Thymus (tissue), 11 donors: ENCODE measurements at regions not wholly inside any gene's neighbourhood (a gene's known extent, or its start where the extent isn't known, plus 50 kb on each side); places are given as distances from the start of the nearest gene placed in this dataset.
"Not testable (repeated sequence)": the region's sequence is repeated elsewhere in the genome, so short reads cannot be mapped to it uniquely, and the experiment has no call there.

Experiments
- DNase-seq, 9 donors: peaks; one replicate each; pipeline ENCODE4 v3.0.0-alpha.2; 2013; ENCODE audit warnings: low spot score in 9 of 9, low read depth in 6 of 9, missing footprints in 1 of 9
- H3K27ac ChIP-seq, 2 donors: one replicate each; pipeline ENCODE4 v1.5.1; 2013; ENCODE audit warnings: control low read depth in 1 of 2, low read depth in 1 of 2, low read length in 1 of 2, mild to moderate bottlenecking in 1 of 2, moderate library complexity in 1 of 2
- H3K27me3 ChIP-seq, 2 donors: one replicate each; pipeline ENCODE4 v1.5.1; 2013; ENCODE audit warnings: low read length in 1 of 2; ENCODE audit not compliant: control insufficient read depth in 2 of 2, insufficient read depth in 1 of 2
- H3K36me3 ChIP-seq, 2 donors: one replicate each; pipeline ENCODE4 v1.5.1; 2013; ENCODE audit warnings: low read length in 1 of 2, mild to moderate bottlenecking in 1 of 2, moderate library complexity in 1 of 2; ENCODE audit not compliant: control insufficient read depth in 2 of 2, insufficient read depth in 2 of 2
- H3K4me1 ChIP-seq, 2 donors: one replicate each; pipeline ENCODE4 v1.5.1; 2013; ENCODE audit warnings: low read length in 2 of 2; ENCODE audit not compliant: control insufficient read depth in 2 of 2, insufficient read depth in 2 of 2
- H3K4me3 ChIP-seq, 2 donors: one replicate each; pipeline ENCODE4 v1.5.1; 2013; ENCODE audit warnings: low read length in 2 of 2, control low read depth in 1 of 2, mild to moderate bottlenecking in 1 of 2
- H3K9me3 ChIP-seq, 2 donors: one replicate each; pipeline ENCODE4 v1.5.1; 2013; ENCODE audit warnings: low read length in 1 of 2, mild to moderate bottlenecking in 1 of 2; ENCODE audit not compliant: control insufficient read depth in 2 of 2, insufficient read depth in 1 of 2
- WGBS: extraction: QIAGEN DNeasy Blood & Tissue Kit; methylation state at CpG from one replicate; pipeline ENCODE4 v1.1.7; 2013; 5-methylcytosine and 5-hydroxymethylcytosine counted together
- donor health status: healthy.

- peaks cover 0 to 3% of the 10 kb centered on the region in 2 donors for H3K9me3 ChIP-seq
- H3K27ac ChIP-seq, result no peak overlapping the region
- 56% methylated on average over 4 of the region's 4 CpGs for WGBS
- no peak for DNase-seq
- no peaks in the 10 kb centered on the region for H3K27me3 ChIP-seq
- H3K4me1 ChIP-seq, result no peaks in the 10 kb centered on the region
- no peaks in the 10 kb centered on the region for H3K36me3 ChIP-seq
- H3K4me3 ChIP-seq, result no peak overlapping the region
Observed at GRCh38 chr10:38209332-38209731, 115.2 kb downstream of the ZNF37A start.

- not testable (repeated sequence) for H3K4me3 ChIP-seq, H3K27me3 ChIP-seq, H3K4me1 ChIP-seq, DNase-seq, H3K9me3 ChIP-seq, H3K27ac ChIP-seq, H3K36me3 ChIP-seq
Observed at GRCh38 chr10:38209748-38210147, 115.6 kb downstream of the ZNF37A start.

- Histone ChIP-seq H3K4me1 (no peaks in the 10 kb centered on the region), H3K27ac (no peak overlapping the region), H3K9me3 (peaks cover 0 to 13% of the 10 kb centered on the region in 2 donors), H3K36me3 (no peaks in the 10 kb centered on the region), H3K4me3 (no peak overlapping the region), H3K27me3 (no peaks in the 10 kb centered on the region)
- WGBS, result 89% methylated on average over 1 of the region's 1 CpG
- no peak for DNase-seq
Observed at GRCh38 chr10:38212460-38212859, 118.3 kb downstream of the ZNF37A start.

GRCh38 chr10:38226385-38226784 is 132.2 kb downstream of the ZNF37A start:
- H3K4me1 ChIP-seq, result no peaks in the 10 kb centered on the region
- H3K27ac ChIP-seq, result no peak overlapping the region
- no peak overlapping the region for H3K4me3 ChIP-seq
- H3K36me3 ChIP-seq, result no peaks in the 10 kb centered on the region
- WGBS, result 86% methylated on average over 2 of the region's 2 CpGs
- H3K27me3 ChIP-seq, result no peaks in the 10 kb centered on the region
- no peak for DNase-seq
- H3K9me3 ChIP-seq, result peaks cover 0 to 11% of the 10 kb centered on the region in 2 donors

- Histone ChIP-seq H3K4me1 (no peaks in the 10 kb centered on the region), H3K36me3 (no peaks in the 10 kb centered on the region), H3K9me3 (peaks cover 0 to 11% of the 10 kb centered on the region in 2 donors), H3K4me3 (no peak overlapping the region), H3K27me3 (no peaks in the 10 kb centered on the region), H3K27ac (no peak overlapping the region)
- DNase-seq, result no peak
- 91% methylated on average over 2 of the region's 2 CpGs for WGBS
Observed at GRCh38 chr10:38228394-38228793, 134.3 kb downstream of the ZNF37A start.

GRCh38 chr10:38238479-38238878 is 144.3 kb downstream of the ZNF37A start:
- H3K4me1 ChIP-seq, H3K36me3 ChIP-seq, H3K27me3 ChIP-seq, H3K27ac ChIP-seq, DNase-seq, H3K4me3 ChIP-seq, H3K9me3 ChIP-seq: not testable (repeated sequence)
- 86% methylated on average over 2 of the region's 2 CpGs for WGBS

- H3K27me3 ChIP-seq, H3K36me3 ChIP-seq, H3K27ac ChIP-seq, H3K4me3 ChIP-seq, H3K9me3 ChIP-seq, DNase-seq, H3K4me1 ChIP-seq: not testable (repeated sequence)
- WGBS, result 60% methylated on average over 2 of the region's 2 CpGs
Observed at GRCh38 chr10:38242061-38242649, 148.0 kb downstream of the ZNF37A start.

GRCh38 chr10:38248113-38248512 is 154.0 kb downstream of the ZNF37A start:
- WGBS, result 49% methylated on average over 1 of the region's 1 CpG
- H3K36me3 ChIP-seq, result not testable (repeated sequence)

GRCh38 chr10:38252551-38252950 is 158.4 kb downstream of the ZNF37A start:
- H3K36me3 ChIP-seq, H3K27me3 ChIP-seq, H3K27ac ChIP-seq, H3K9me3 ChIP-seq, H3K4me1 ChIP-seq, H3K4me3 ChIP-seq, DNase-seq: not testable (repeated sequence)
- 57% methylated on average over 4 of the region's 6 CpGs for WGBS

More at GRCh38 chr10:38248113-38248512, 154.0 kb downstream of the ZNF37A start:
- not testable (repeated sequence) for DNase-seq, H3K9me3 ChIP-seq, H3K27me3 ChIP-seq, H3K4me3 ChIP-seq, H3K27ac ChIP-seq, H3K4me1 ChIP-seq

GRCh38 chr10:38267555-38267954 is 173.4 kb downstream of the ZNF37A start:
- H3K4me3 ChIP-seq, H3K4me1 ChIP-seq, H3K27ac ChIP-seq, H3K27me3 ChIP-seq, DNase-seq, H3K9me3 ChIP-seq, H3K36me3 ChIP-seq: not testable (repeated sequence)
- 82% methylated on average over 6 of the region's 6 CpGs for WGBS
